HG03520 (cell line): ENCODE measurements at regions not wholly inside any gene's neighbourhood (a gene's known extent, or its start where the extent isn't known, plus 50 kb on each side); places are given as distances from the start of the nearest gene placed in this dataset.
"Not testable (repeated sequence)": the region's sequence is repeated elsewhere in the genome, so short reads cannot be mapped to it uniquely, and the experiment has no call there.

Source experiments
- ATAC-seq: cut with Tn5 transposase; IDR thresholded peaks from one replicate; pipeline ENCODE4 v1.9.1; 2021; ENCODE audit warnings: mild to moderate bottlenecking, moderate library complexity; ENCODE audit not compliant: unreplicated experiment

DNA sequence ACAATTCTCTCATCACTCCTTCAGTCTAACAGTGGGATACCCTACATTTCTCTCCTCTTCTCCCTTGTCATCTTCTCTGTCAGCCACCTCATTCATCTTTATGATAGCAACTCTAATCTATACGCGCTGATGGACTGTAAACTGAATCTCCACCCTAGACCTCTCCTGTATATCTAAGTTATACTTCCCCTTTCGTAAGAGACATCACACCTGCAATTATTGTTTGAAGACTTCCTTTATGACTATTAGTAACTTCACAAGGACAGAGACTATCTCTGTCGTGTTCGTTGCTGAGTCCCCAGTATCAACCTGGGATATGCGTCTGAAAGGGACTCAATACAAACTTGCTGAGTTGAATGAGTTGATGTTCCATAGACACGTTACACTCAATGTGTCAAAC lies 263.2 kb downstream of the IRS1 start:
- ATAC-seq: no peak

DNA sequence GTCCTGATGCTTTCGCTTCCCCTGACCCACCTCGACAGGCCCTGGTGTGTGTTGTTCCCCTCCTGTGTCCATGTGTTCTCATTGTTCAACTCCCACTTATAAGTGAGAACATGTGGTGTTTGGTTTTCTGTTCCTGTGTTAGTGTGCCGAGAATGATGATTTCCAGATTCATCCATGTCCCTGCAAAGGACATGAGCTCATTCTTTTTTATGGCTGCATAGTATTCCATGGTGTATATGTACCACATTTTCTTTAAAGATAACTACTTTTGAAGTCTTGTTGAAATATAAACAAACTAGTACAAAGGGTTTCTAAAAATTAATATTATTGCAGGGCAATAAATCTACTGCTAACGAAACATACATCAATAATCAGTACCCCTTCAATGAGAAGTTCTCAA lies 266.6 kb downstream of the IRS1 start:
- ATAC-seq: not testable (repeated sequence)

DNA sequence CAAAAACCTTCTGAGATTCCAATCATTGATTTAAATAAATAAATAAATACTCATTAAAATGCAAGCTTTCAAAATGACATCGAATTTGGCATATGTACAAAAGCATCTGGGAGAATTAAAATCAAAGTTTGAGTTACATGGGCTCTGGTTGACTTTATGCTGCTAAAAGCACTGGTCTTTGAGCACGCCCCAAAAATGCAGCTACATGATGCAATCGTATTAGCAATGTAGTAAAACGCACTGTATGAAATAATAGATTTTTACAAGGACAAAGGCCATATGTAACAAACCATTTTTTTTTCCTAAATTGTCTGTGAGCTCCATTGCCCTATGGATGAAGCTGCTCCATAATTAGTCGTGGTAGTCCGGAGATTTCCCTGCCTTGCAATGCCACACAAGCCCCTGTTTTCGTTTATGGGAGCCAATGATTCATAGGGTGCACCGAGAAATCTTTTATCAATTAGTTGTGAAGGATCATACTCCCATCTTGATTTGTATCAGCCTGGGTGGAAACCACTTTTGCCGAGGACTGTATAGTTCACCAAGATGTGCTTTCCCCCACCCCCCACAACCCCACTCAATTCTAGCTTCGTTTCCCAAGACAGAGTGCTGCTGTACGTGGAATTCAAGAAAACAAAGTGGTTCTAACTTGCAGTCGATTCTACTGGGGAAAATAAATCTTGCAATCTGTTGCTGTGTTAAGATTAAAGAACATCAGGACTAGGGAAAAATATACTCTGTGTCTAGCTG lies 268.4 kb downstream of the IRS1 start:
- no peak for ATAC-seq

DNA sequence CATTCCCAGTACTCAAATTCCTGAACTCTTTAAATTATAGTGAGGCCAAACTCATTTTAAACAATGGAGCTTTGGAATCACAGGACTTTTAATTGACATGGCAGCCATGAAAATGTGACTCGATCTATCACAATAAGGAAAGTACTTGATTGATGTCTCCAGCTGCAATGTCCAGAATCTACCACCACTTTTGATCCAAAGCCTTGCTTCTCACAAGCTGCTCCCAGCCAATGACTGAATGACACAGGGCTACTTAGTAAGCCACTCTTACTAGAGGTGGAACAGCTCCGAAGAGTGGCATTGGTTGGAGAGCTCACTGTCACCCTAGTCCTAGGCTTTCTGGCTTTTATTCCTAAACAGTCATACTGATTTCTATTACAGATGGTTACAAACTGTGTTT lies 270.1 kb downstream of the IRS1 start:
- ATAC-seq: no peak

DNA sequence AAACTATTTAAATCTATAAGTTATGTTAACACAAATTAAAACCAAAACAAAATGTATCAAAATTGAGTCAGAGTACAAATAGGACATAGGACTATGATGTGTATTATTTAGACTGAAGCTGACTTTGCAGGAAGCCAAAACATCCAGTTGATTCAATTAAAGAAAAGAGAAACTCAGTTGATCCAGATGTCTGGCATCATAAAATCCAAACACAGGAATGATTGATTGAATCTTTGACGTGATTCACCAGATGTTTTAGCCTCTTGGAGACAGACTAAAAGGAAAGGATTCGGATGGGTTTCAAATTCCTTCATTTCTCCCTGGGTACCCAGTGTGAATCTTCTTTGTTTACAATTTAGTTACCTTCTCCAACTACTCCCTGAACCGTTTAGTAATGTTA lies 272.9 kb downstream of the IRS1 start:
- ATAC-seq: no peak

DNA sequence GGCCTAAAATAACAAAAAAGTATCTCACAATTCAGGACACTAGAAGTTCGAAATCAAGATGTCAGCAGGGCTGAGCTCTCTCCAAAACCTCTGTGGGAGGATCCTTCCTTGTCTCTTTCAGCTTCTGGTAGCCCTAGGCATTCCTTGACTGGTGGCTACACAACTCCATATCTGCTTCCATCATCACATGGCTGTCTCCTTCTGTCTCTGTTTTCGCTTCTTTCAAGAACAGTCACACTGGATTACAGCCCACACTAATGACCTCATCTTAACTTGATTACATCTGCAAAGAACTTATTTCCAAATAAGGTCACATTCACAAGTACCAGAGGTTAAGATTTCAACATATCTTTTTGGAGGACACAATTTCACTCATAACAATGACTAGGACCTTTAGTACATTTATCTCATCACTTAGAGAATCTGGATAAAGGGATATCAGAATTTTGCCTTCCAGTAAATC lies 275.2 kb downstream of the IRS1 start:
- no peak for ATAC-seq

DNA sequence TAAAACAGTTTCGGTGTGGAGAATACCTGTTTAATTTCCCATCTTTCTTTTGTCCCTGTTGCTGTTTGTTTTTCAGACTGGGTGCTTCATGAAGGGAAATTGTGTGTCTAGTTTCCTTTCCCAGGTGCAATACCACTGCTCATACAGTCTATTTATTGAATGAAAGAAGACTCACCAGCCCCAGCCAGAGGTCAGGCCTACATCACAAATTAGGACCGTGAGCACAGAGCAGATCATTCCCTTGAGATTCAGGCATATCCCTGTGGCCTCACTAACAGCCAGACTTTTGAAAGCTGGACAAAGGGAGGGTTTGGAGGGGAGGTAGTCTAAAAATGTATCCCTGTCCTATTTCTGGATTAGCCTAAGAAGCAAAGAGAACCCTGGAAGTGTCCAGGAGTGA lies 278.9 kb downstream of the IRS1 start:
- ATAC-seq: no peak

DNA sequence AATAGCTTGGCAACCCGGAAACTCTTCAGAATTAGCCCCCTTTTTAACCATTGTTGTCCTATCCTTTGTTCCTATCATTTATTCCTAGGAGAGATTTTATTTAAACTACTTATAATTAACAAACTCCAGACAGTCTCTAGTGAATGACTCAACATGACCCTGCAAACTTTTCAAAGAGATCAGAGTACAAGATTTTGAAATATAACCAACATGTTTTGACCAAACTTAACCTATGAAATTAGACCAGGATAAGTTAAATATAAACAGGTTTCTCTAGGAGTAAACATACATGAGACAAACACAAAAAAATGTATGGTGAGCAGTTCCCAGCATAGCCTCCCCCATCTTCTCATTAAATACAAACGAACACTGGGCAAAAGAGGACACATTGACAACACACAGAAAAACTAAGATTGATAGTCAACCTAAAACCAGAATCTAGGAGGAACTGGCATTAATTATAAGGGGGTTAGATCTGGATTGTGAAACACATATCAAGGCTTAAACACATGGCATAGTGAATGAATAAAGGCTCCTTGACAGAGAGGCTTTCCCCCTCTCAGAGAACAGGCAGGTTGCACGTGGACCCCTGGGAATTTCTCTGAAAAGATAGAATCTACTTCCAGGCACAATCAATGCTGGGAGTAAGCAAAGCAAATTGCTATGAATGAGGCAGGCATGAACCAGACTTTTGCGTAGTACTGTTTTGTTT lies 284.1 kb downstream of the IRS1 start:
- no peak for ATAC-seq

DNA sequence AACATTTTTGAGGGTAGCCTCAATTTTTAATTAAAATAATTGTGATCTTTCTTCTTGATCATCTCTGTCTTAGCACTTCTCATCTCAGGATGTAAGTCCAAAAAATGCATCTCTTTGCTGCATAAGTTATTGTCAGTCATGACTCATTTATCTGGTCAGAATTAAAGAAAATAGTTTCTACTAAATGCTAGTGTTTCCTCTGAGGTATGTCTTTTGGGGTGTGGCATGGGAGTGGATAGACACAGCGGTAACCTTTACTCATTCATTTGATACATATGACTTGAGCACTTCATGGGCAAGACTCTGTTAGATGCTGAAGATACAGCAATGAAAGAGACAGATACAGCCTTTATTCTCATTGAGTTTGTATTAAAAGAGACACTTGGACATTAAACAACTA lies 284.7 kb downstream of the IRS1 start:
- no peak for ATAC-seq

DNA sequence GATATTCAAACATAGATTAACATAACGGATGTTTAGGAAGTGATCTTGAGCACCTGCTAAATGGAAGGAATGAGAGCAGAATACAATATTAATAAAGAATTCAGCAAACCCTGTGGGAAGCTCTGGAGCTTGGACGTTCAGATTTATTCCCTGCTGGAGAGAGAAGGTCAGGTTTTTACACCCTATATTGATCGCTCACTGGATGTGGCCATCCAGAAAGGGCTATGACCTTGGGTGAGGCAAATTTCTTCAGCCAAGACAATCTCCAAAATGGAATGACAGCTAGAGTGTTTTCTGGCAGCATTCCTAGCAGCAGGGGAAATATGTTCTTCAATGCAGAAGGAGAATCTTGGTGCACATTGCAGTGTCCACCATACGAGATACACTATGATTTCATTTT lies 288.3 kb downstream of the IRS1 start:
- no peak for ATAC-seq

DNA sequence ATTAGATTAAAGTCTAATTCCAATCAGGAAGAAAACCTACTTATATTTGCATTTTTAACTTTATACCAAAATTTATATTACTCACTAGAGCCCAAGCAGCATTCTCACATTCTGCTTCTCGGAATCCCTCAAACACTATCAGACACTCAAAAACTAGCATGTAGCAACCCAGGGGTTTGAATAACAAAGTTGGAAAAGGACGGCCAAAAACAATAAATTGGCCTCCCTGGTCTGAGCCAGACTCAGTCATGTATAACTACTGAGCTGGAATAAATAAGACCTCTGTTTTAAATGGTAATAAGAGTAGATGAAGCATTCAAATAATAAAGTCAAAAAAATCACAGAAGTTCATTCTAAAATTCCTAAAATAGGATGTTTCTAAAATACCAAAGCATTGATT lies 290.9 kb downstream of the IRS1 start:
- no peak for ATAC-seq

DNA sequence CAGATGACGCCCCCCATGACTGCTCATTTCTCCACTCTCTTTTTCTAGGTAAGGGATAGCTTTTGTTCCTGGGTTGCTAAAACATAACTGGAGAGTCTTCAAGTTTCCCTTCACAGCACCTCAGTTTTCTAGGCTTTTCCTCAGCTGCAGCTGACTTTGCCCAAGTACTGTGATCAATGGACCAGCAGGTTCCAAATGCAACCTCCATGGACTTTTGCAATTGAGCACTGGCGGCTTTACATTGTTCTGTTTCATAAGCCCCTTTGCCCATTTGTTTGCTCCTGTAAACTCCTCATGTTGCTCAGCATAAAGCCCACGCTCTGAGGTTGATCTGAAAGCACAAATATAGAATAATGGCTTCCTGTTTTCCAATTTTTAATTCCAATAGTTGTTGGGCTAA lies 291.6 kb downstream of the IRS1 start:
- ATAC-seq: no peak

DNA sequence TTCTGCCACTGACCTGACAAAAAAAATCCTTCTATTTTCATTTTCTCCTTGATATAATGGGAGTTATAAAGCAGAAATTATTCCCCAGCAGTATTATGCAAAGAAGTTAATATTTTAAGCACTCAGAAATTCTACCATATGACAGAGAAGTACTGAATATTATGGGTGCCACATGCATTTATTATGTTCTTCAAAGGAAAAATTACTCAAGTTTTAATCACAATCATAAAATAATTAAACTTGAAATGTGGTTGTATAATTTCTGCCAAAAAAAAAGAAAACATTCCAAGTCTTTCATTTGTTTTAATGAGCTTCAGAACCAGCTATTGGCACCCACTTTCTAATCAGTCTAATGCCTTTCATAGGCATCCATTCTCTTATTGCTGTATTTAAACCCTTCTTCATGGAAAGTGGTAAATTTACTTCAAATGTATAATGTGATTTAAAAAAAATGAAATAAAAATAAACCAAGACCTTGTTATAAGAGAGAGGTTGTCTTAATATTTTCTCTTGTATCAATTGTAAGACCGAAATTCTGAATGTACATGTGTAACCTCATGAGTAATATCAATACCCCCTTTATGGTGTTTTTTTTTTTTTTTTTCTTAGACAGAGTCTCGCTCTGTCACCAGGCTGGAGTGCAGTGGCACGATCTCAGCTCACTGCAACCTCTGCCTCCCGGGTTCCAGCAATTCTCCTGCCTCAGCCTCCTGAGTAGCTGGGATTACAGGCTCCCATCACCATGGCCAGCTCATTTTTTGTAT lies 302.3 kb downstream of the IRS1 start:
- no peak for ATAC-seq

DNA sequence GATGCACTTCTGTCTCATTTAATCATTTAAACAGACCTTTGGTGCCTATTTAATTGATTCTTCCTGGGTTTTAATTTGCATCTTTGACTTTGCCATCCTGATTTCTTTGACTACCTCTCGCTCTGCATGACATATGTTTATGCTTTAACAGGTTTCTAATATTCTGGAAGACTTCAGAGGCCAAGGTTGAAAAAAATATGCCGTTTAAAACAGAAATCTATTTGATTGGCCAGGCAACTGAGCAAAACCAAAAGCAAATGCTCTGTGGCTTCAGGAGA lies 303.4 kb downstream of the IRS1 start:
- ATAC-seq: no peak

DNA sequence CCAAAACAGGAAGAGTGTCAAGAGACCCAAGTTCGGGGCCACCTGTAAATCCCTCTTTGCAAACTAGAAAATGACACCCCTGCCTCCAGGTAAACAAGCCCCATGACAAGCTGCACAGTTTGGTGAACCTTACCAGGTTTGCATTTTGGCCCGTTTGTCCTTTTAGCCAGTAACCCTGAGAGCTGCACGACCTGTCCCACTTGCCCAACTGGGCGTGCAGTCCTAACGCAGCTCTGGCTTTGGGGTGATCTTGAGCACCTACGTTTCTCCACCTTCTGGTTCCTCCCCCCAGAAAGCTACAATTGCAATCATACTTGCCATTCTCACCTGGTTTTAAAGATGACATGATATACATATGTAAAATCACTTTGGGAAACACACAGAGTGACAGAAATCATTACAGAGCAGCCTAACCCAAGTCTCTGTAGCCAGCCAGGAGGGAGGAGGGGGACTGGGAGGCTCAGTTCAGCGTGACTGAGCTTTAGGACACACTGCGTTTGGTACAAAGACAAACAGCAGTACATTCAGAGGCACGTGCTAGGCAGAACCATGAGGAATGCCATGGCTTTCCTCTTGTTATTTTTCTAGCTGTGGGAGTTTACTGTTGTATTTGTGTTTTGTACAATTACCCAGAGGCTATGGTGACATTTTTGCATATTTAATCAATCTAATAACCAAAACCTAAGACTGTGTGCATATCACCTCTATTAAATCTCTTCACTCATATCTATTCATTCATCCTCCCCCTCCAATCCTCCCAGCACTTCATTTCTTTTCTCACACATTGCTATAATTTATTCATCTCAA lies 304.0 kb downstream of the IRS1 start:
- no peak for ATAC-seq

DNA sequence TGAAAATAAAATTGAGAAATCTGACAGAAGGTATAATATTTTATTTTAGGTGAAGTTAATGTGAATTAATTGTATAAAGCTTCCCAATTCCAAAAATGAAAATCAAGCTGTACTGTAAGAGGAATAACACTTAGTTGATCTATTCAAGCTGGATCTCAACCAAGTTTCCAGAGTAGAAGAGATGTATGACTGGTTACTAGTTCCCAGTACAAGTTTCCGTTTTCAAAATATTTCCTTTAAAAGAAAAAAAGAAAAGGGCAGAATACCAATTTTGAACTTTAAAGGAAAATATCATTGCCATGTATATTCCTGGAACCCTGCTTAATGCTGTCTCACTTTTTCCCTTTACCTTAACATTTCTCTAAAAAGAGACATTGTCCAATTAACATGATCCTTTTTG lies 308.5 kb downstream of the IRS1 start:
- no peak for ATAC-seq

DNA sequence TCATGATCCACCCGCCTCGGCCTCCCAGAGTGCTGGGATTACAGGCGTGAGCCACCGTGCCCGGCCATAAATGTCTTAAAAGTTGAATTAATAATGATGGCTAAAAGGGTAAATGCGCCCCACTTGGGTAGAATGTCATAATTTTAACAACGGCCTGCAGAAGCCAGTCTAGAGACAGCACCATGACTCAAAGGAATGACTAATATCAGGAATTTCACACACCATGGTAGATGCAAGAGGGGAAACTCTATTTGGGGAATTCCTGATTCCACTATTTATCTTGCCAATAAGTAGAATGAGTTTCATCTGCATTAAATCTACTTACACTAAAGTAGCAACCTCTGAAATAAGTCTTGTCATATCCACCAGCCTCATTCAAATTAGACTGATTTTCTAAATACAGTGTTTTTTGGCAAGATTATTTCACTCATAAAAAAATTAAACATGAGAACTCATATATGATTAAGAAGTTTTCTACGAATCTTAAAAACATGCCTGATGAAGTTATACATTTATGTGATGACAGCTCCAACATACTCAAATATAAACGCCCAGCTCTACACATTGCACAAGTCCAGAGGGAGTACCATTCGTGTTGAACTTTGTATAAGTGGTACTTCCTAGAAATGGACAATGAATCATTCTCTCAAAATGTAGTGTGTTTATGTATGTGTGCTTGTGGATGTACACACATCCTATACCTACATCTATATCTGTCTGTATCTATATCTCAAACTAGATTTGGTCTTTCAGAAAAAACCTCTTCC lies 309.7 kb downstream of the IRS1 start:
- no peak for ATAC-seq

DNA sequence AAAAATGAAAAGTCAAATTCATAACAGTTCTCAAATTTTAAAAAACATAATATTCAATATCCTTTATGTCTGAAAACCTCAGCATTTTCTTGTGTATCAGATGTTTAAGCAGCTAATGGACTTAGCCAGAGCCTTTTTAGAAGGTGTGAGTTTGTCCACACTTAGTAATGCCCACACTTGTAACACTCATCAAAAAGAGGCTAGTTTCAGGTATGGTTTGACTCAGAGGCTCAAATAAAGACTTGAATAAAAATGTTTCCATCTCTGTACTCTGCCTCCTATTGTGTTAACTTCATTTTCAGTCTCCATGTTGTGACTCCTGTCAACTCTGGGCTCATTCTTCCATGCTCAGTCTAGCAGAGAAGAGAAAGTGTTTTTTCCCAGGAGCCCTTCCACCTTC lies 311.6 kb downstream of the IRS1 start:
- ATAC-seq: peak; percentile 64

DNA sequence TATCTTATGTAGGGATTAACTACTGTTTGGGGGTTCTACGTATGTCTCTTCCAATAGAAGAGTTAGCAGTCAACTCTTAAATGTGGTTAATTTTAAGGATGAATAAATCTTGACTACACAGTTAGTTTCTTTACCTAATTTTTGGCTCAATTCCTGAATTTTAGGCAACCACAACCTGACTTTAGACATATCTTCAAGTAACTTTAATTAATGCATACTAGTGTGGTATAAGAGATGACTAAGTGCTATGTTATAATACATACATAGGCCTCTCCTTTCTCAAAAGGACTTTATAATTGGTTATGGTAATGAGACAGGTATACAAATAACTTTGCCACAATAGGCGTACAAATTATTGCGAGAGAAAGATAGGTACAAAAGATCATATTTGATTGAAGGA lies 312.0 kb downstream of the IRS1 start:
- ATAC-seq: no peak

DNA sequence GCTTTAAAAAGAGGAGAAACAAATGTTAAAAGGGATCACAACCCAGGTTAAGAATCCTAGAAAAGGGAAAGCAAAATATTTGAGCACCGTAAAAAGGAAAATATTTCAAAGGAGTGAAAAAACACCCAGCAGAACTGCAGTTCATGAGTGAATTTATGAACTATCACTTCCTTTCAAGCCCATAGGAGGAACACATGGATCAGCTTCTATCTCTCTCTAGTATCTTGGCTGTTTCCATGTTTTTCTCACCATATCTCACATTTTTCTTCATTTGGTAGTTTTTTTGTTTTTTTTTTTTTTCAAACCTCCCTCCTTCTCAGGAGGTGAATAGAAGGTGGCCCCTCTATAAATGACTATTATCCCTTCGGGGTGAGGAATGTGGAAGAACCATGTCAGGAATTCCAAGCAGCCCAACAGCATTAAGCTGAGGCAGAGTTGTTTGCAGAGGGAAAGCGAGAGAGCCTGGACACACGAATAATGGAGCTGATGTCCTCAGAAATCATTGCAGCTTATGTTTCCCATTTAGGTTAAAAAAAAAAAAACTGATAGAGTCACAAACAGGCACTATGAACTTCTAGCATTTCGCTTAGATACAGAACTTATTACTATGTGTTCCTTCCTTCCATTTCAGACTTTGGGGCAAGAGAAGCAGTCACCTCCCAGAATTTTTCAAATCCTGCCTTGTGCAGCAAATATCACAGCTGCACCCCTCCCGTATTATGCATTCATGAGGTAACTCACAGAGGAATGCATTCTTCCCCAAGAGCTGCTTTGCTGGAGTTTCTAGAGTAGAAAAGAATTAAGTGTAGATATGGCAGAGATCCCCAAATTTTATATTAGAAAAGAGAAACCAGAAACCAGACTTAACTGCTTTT lies 315.6 kb downstream of the IRS1 start:
- ATAC-seq: no peak
